H1 (cell line): ENCODE measurements at regions not wholly inside any gene's neighbourhood (a gene's known extent, or its start where the extent isn't known, plus 50 kb on each side); places are given as distances from the start of the nearest gene placed in this dataset.

ENCODE experiments used
- CTCF ChIA-PET: fragments of 300-600 bp; sonication (Branson Sonifier 250); formaldehyde crosslinking; loops from one replicate; lab custom pipeline; 2021; ENCODE audit not compliant: partially characterized antibody; lab: Charles Lee
- POLR2A ChIA-PET: fragments of 300-600 bp; sonication (Branson Sonifier 250); formaldehyde crosslinking; loops from one replicate; lab custom pipeline; 2021; ENCODE audit warnings: inconsistent platforms; ENCODE audit not compliant: partially characterized antibody; lab: Charles Lee
- DNase-seq, 2 experiments: peaks; one replicate each; pipeline versions ENCODE4 v3.0.0 to v3.0.0-alpha.2; 2010 to 2022; ENCODE audit warnings: low spot score in 2 of 2, low read depth in 1 of 2, mixed read lengths in 1 of 2
- FAIRE-seq: peaks from 2 replicates; lab custom pipeline; 2011; peaks lifted over from hg19 to GRCh38; lab: Jason Lieb, UNC
- H2AFZ ChIP-seq: 2 replicates; pipeline ENCODE4 v1.8.1; 2012; ENCODE audit warnings: low read length, inconsistent platforms
- H2AK5ac ChIP-seq: 2 replicates; pipeline ENCODE4 v1.6.1; 2013; ENCODE audit warnings: low read depth, low read length
- H2BK120ac ChIP-seq: replicated peaks from 2 replicates; pipeline ENCODE3; 2013; ENCODE audit warnings: low read depth, low read length, inconsistent platforms
- H2BK12ac ChIP-seq: 2 replicates; pipeline ENCODE4 v1.6.1; 2013; ENCODE audit warnings: low read depth, low read length
- H2BK15ac ChIP-seq: 2 replicates; pipeline ENCODE4 v1.6.1; 2013; ENCODE audit warnings: low read length
- H2BK20ac ChIP-seq: 2 replicates; pipeline ENCODE4 v1.6.1; 2013; ENCODE audit warnings: low read length
- H2BK5ac ChIP-seq: 2 replicates; pipeline ENCODE4 v1.6.1; 2013; ENCODE audit warnings: low read depth, low read length
- H3K14ac ChIP-seq: 2 replicates; pipeline ENCODE4 v1.6.1; 2013; ENCODE audit warnings: inconsistent platforms; ENCODE audit not compliant: insufficient read length
- H3K18ac ChIP-seq: 2 replicates; pipeline ENCODE4 v1.6.1; 2013; ENCODE audit warnings: low read length; ENCODE audit errors: extremely low read depth
- H3K23ac ChIP-seq: 2 replicates; pipeline ENCODE4 v1.6.1; 2013; ENCODE audit warnings: inconsistent platforms; ENCODE audit not compliant: insufficient read length
- H3K23me2 ChIP-seq: 2 replicates; pipeline ENCODE4 v1.6.1; 2013; ENCODE audit warnings: low read depth, low read length
- H3K27ac ChIP-seq: 2 replicates; pipeline ENCODE4 v1.6.1; 2011; ENCODE audit warnings: low read depth, low read length, inconsistent platforms
- H3K27me3 ChIP-seq, 4 experiments: replicated peaks in 1 of 4; 1 replicate in 1 of 4; 2 replicates in 3 of 4; pipeline versions ENCODE4 v1.6.1 to v1.8.1; 2011 to 2013; ENCODE audit warnings: low read length in 3 of 4, mild to moderate bottlenecking in 3 of 4, inconsistent platforms in 2 of 4, mixed read lengths in 2 of 4, moderate library complexity in 1 of 4; ENCODE audit not compliant: control insufficient read depth in 3 of 4, insufficient read depth in 3 of 4; ENCODE audit errors: extremely low read depth in 1 of 4
- H3K36me3 ChIP-seq, 4 experiments: 2 replicates each; pipeline versions ENCODE4 v1.6.1 to v1.8.1; 2011 to 2013; ENCODE audit warnings: mild to moderate bottlenecking in 4 of 4, low read length in 3 of 4, moderate library complexity in 2 of 4, control low read depth in 1 of 4, inconsistent platforms in 1 of 4; ENCODE audit not compliant: insufficient read depth in 4 of 4, control insufficient read depth in 2 of 4
- H3K4ac ChIP-seq: replicated peaks from 2 replicates; pipeline ENCODE3; 2013; ENCODE audit warnings: low read length, low read depth, mixed read lengths, inconsistent platforms; ENCODE audit not compliant: insufficient read length
- H3K4me1 ChIP-seq, 4 experiments: replicated peaks in 1 of 4; 1 replicate in 1 of 4; 2 replicates in 3 of 4; pipeline versions ENCODE4 v1.6.1 to v1.8.1; 2011 to 2013; ENCODE audit warnings: low read length in 3 of 4, inconsistent platforms in 2 of 4, mixed read lengths in 1 of 4; ENCODE audit not compliant: insufficient read depth in 4 of 4, control insufficient read depth in 3 of 4
- H3K4me2 ChIP-seq, 2 experiments: 2 replicates each; pipeline versions ENCODE4 v1.6.1 to v1.8.1; 2011 to 2013; ENCODE audit warnings: low read depth in 2 of 2, low read length in 2 of 2, control low read depth in 1 of 2, inconsistent platforms in 1 of 2, mild to moderate bottlenecking in 1 of 2; ENCODE audit not compliant: insufficient read depth in 1 of 2
- H3K4me3 ChIP-seq, 4 experiments: fragments of 200-600, 300-600 bp in 1 of 4; sonication (generic), shearing (Covaris generic), sonication (Bioruptor Twin) in 1 of 4; 2 replicates each; pipeline versions ENCODE4 v1.5.1 to v1.8.1; 2011 to 2016; ENCODE audit warnings: low read length in 4 of 4, low read depth in 3 of 4, control low read depth in 2 of 4, inconsistent platforms in 2 of 4, mild to moderate bottlenecking in 2 of 4, mixed read lengths in 1 of 4, moderate library complexity in 1 of 4; ENCODE audit not compliant: insufficient read depth in 2 of 4; ENCODE audit errors: extremely low read depth in 1 of 4
- H3K56ac ChIP-seq: replicated peaks from 2 replicates; pipeline ENCODE3; 2013; ENCODE audit warnings: low read depth, mild to moderate bottlenecking, mixed read lengths, low read length, inconsistent platforms; ENCODE audit not compliant: insufficient read length
- H3K79me1 ChIP-seq: 2 replicates; pipeline ENCODE4 v1.6.1; 2013; ENCODE audit warnings: low read depth, low read length, control low read depth
- H3K79me2 ChIP-seq, 2 experiments: 2 replicates each; pipeline versions ENCODE4 v1.6.1 to v1.8.1; 2012 to 2013; ENCODE audit warnings: low read length in 2 of 2, mild to moderate bottlenecking in 2 of 2, inconsistent platforms in 1 of 2; ENCODE audit not compliant: insufficient read depth in 2 of 2, control insufficient read depth in 1 of 2
- H3K9ac ChIP-seq, 4 experiments: replicated peaks in 1 of 4; 1 replicate in 1 of 4; 2 replicates in 3 of 4; pipeline versions ENCODE4 v1.6.1 to v1.8.1; 2011 to 2013; ENCODE audit warnings: low read depth in 3 of 4, low read length in 3 of 4, control low read depth in 2 of 4, mild to moderate bottlenecking in 2 of 4, moderate library complexity in 2 of 4, inconsistent platforms in 1 of 4; ENCODE audit errors: extremely low read depth in 1 of 4
- H3K9me3 ChIP-seq, 2 experiments: 2 replicates each; pipeline versions ENCODE4 v1.6.1 to v1.8.1; 2012 to 2013; ENCODE audit warnings: mild to moderate bottlenecking in 2 of 2, moderate library complexity in 2 of 2, control low read depth in 1 of 2, inconsistent platforms in 1 of 2, low read depth in 1 of 2, low read length in 1 of 2, mixed read lengths in 1 of 2; ENCODE audit not compliant: insufficient read depth in 2 of 2
- H4K20me1 ChIP-seq, 2 experiments: replicated peaks in 1 of 2; 2 replicates each; pipeline versions ENCODE3 to v1.8.1; 2011 to 2013; ENCODE audit warnings: inconsistent platforms in 2 of 2, low read length in 2 of 2, mild to moderate bottlenecking in 1 of 2; ENCODE audit not compliant: insufficient read depth in 2 of 2, control insufficient read depth in 1 of 2
- H4K5ac ChIP-seq: 2 replicates; pipeline ENCODE4 v1.6.1; 2013; ENCODE audit warnings: low read length, low read depth, mixed read lengths, inconsistent platforms; ENCODE audit not compliant: insufficient read length
- H4K8ac ChIP-seq: 2 replicates; pipeline ENCODE4 v1.8.0; 2013; ENCODE audit warnings: mild to moderate bottlenecking, moderate library complexity, low read length, inconsistent platforms; ENCODE audit not compliant: insufficient read depth; ENCODE audit errors: extremely low read depth
- H4K91ac ChIP-seq: replicated peaks from 2 replicates; pipeline ENCODE3; 2013; ENCODE audit warnings: low read length, mixed read lengths, inconsistent platforms; ENCODE audit not compliant: insufficient read length
- WGBS, 2 experiments: shearing (Covaris generic) in 1 of 2; methylation state at CpG; one replicate each; pipeline versions ENCODE4 v1.1.6 to v1.1.7; 2013 to 2015; ENCODE audit warnings: low lambda C conversion rate in 2 of 2, mixed read lengths in 2 of 2, inconsistent platforms in 1 of 2, low coverage in 1 of 2, missing lambda C conversion rate in 1 of 2; ENCODE audit not compliant: insufficient replicate concordance in 2 of 2, insufficient coverage in 1 of 2, insufficient read length in 1 of 2; ENCODE audit errors: extremely low coverage in 1 of 2, missing lambda C conversion rate in 1 of 2; 5-methylcytosine and 5-hydroxymethylcytosine counted together

GRCh38 chr6:168841609-168842278 lies 400.8 kb downstream of the SMOC2 start:
- Histone ChIP-seq H2BK5ac (no peak overlapping the region), H2AK5ac (no peak overlapping the region), H3K36me3 (no peaks in the 10 kb centered on the region), H4K20me1 (peaks cover 0 to 3% of the 10 kb centered on the region in 2 experiments), H2AFZ (no peak overlapping the region), H3K27ac (no peak overlapping the region), H3K14ac (no peak overlapping the region), H3K56ac (no peak overlapping the region), H3K4me3 (no peak overlapping the region), H3K4me1 (peaks cover 0 to 12% (median 9%) of the 10 kb centered on the region in 4 experiments; a peak in 5 of 7 replicates), H3K23me2 (no peaks in the 10 kb centered on the region), H3K23ac (no peak overlapping the region), H3K9me3 (no peaks in the 10 kb centered on the region), H2BK12ac (no peak overlapping the region), H3K18ac (no peak overlapping the region), H4K8ac (no peak overlapping the region; the same call in 1 of the 2 replicates), H3K79me2 (no peaks in the 10 kb centered on the region), H4K91ac (no peak overlapping the region), H3K27me3 (no peaks in the 10 kb centered on the region), H3K4ac (no peak overlapping the region), H3K79me1 (no peaks in the 10 kb centered on the region), H2BK15ac (no peak overlapping the region), H2BK120ac (no peak overlapping the region), H3K4me2 (no peak overlapping the region), H2BK20ac (no peak overlapping the region), H4K5ac (no peak overlapping the region), H3K9ac (no peak overlapping the region)
- CTCF ChIA-PET = no interaction called here
- POLR2A ChIA-PET = no interaction called here
- DNase-seq (no peak), FAIRE-seq (no peak)
- WGBS, 2 experiments = 82% methylated on average over 8 of the region's 15 CpGs; no CpG with 5 or more reads in 1 of the 2 experiments
